GM12892 (cell line): ENCODE measurements at regions not wholly inside any gene's neighbourhood (a gene's known extent, or its start where the extent isn't known, plus 50 kb on each side); places are given as distances from the start of the nearest gene placed in this dataset.

Experiments used
- POLR2A ChIP-seq: IDR thresholded peaks from 2 replicates; pipeline ENCODE4 v1.6.1; 2011; ENCODE audit warnings: low read depth, low read length, control low read depth
- POLR2AphosphoS5 ChIP-seq: IDR thresholded peaks from 2 replicates; pipeline ENCODE4 v1.6.1; 2011; ENCODE audit warnings: low read depth, low read length, control low read depth
- TAF1 ChIP-seq: IDR thresholded peaks from 2 replicates; pipeline ENCODE4 v1.6.1; 2011; ENCODE audit warnings: low read depth, mild to moderate bottlenecking, control low read depth, low read length, borderline replicate concordance

DNA sequence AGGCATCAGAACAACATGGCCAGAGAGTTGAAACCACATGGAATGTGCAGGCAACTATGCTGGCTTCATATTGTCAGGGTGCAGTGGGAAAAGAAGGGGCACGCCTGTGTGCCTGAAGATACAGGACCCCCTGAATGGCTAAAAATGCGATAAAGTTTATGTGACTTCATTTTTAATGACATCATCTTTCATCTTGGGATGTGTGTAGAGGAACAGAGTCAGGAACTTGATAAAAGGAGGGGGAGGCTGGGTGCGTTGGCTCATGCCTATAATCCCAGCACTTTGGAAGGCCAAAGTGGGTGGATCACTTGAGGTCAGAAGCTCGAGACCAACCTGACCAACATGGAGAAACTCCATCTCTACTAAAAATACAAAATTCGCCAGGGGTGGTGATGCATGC lies 872.6 kb downstream of the TDRD15 start:
- no peak for TF ChIP-seq POLR2A
- TF ChIP-seq POLR2AphosphoS5, result no peak
- TF ChIP-seq TAF1, result no peak
